ENCODE measurements at regions not wholly inside any gene's neighbourhood (a gene's known extent, or its start where the extent isn't known, plus 50 kb on each side); places are given as distances from the start of the nearest gene placed in this dataset.

- TF ChIP-seq CTCF (IDR thresholded peaks at IDR 0.05) = no peak
- no peak for TF ChIP-seq POLR2A (IDR thresholded peaks at IDR 0.05)
Measured at GRCh38 chr15:94535298-94536048, 304.1 kb downstream of the MCTP2 start.

Data from uterus (tissue), 2 donors.